Upper lobe of left lung (tissue), 6 donors: ENCODE measurements at regions not wholly inside any gene's neighbourhood (a gene's known extent, or its start where the extent isn't known, plus 50 kb on each side); places are given as distances from the start of the nearest gene placed in this dataset.

ENCODE experiments used
- ATAC-seq, 2 donors: fragments of 200-7000 bp; cut with Tn5 transposase; one replicate each; pipeline ENCODE4 v1.9.1; 2022; ENCODE audit warnings: mild to moderate bottlenecking in 2 of 2, moderate library complexity in 2 of 2; ENCODE audit not compliant: low FRiP score in 2 of 2
- DNase-seq, 2 donors: peaks; one replicate each; pipeline ENCODE4 v3.0.0-alpha.2; 2019 to 2020
- H3K27ac ChIP-seq, 4 donors: fragments of 200-600 bp; sonication (generic); one replicate each; pipeline ENCODE4 v1.5.1; 2016 to 2019
- H3K27me3 ChIP-seq, 4 donors: fragments of 200-600 bp; sonication (generic); one replicate each; pipeline ENCODE4 v1.5.1; 2017 to 2019
- H3K36me3 ChIP-seq, 4 donors: fragments of 200-600 bp; sonication (generic); one replicate each; pipeline ENCODE4 v1.5.1; 2016 to 2019
- H3K4me1 ChIP-seq, 4 donors: fragments of 200-600 bp; sonication (generic); one replicate each; pipeline ENCODE4 v1.5.1; 2018 to 2019
- H3K4me3 ChIP-seq, 4 donors: fragments of 200-600 bp; sonication (generic); one replicate each; pipeline ENCODE4 v1.5.1; 2017 to 2019; ENCODE audit warnings: mild to moderate bottlenecking in 2 of 4, moderate library complexity in 1 of 4
- H3K9me3 ChIP-seq, 4 donors: fragments of 200-600 bp; sonication (generic); one replicate each; pipeline ENCODE4 v1.5.1; 2018 to 2019
- CTCF ChIP-seq, 6 experiments: fragments of 450-650 bp in 4 of 6; fragments of 200-600 bp in 2 of 6; sonication (generic) in 2 of 6; IDR thresholded peaks; one replicate each; pipeline ENCODE4 v1.5.1; 2016 to 2019; ENCODE audit warnings: antibody characterized with exemption in 6 of 6
- EP300 ChIP-seq, 4 donors: sonication (generic); formaldehyde crosslinking; IDR thresholded peaks; one replicate each; pipeline ENCODE4 v1.5.1; 2017; ENCODE audit warnings: antibody characterized with exemption in 4 of 4, control low read depth in 2 of 4
- POLR2A ChIP-seq, 4 donors: fragments of 450-650 bp; IDR thresholded peaks; one replicate each; pipeline ENCODE4 v1.5.1; 2016 to 2017; ENCODE audit warnings: antibody characterized with exemption in 4 of 4, mild to moderate bottlenecking in 2 of 4
- POLR2AphosphoS5 ChIP-seq, 2 donors: sonication (generic); formaldehyde crosslinking; IDR thresholded peaks; one replicate each; pipeline ENCODE4 v1.5.1; 2017; ENCODE audit warnings: antibody characterized with exemption in 2 of 2
- WGBS, 2 donors: methylation state at CpG; one replicate each; pipeline ENCODE4 v1.1.5; 2017 to 2018; 5-methylcytosine and 5-hydroxymethylcytosine counted together
- donor health status: DM: no; HTN: no; CAD: no; lungs with moderate emphysema.
- donor health status: DM: no; HTN: yes; CAD: no; lungs with severe emphysema.

DNA sequence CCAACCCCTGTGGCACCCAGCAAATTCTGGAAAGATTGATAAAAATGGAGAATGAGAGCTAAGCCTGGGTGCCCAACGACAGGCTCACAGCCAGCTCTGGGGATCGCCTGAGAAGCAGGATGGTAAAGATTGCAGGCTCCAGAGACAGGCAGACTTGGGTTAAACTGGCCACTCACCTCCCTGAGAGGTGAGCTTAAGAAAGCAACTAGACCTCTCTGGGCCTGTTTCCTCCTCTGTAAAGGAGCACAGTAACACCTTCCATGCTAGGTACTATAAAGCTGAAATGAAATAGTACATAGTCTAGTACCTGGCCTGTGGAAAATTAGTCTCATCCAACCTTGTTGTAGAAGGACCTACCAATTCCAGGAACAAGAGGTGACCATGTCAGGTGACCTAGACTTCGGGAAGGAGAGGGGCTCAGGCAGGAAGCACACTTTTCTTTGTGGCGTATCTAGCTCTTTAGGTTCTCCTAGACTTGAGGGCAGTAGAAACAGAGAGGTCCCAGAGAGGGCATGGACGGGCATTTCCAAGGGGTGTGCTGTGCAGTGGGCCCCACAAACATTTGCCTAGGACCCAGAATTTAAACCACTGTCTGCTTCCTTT is 142.8 kb upstream of the MYLIP start:
- Histone ChIP-seq H3K36me3 (no peaks in the 10 kb centered on the region), H3K9me3 (no peaks in the 10 kb centered on the region), H3K4me3 (no peak overlapping the region), H3K27me3 (no peaks in the 10 kb centered on the region), H3K27ac (no peak overlapping the region), H3K4me1 (peaks cover 0 to 5% (median 2%) of the 10 kb centered on the region in 4 donors)
- DNase-seq, result no peak
- ATAC-seq, result no peak
- 80 to 81% methylated on average over 5 of the region's 5 CpGs for WGBS, 2 donors
- TF ChIP-seq EP300 (IDR thresholded peaks at IDR 0.05) (no peak), POLR2A (IDR thresholded peaks at IDR 0.05) (no peak), CTCF (IDR thresholded peaks at IDR 0.05) (no peak), POLR2AphosphoS5 (IDR thresholded peaks at IDR 0.05) (no peak)

- Histone ChIP-seq H3K27ac (no peak overlapping the region), H3K9me3 (no peaks in the 10 kb centered on the region), H3K4me3 (no peak overlapping the region), H3K4me1 (peaks cover 0 to 5% (median 2%) of the 10 kb centered on the region in 4 donors), H3K27me3 (no peaks in the 10 kb centered on the region), H3K36me3 (no peaks in the 10 kb centered on the region)
- ATAC-seq (no peak), DNase-seq (no peak)
- TF ChIP-seq POLR2AphosphoS5 (IDR thresholded peaks at IDR 0.05) (no peak), EP300 (IDR thresholded peaks at IDR 0.05) (no peak), CTCF (IDR thresholded peaks at IDR 0.05) (no peak), POLR2A (IDR thresholded peaks at IDR 0.05) (no peak)
- WGBS, 2 donors, result 50 to 52% methylated on average over 3 of the region's 3 CpGs
Observed at GRCh38 chr6:15985379-15985959, 143.4 kb upstream of the MYLIP start.

DNA sequence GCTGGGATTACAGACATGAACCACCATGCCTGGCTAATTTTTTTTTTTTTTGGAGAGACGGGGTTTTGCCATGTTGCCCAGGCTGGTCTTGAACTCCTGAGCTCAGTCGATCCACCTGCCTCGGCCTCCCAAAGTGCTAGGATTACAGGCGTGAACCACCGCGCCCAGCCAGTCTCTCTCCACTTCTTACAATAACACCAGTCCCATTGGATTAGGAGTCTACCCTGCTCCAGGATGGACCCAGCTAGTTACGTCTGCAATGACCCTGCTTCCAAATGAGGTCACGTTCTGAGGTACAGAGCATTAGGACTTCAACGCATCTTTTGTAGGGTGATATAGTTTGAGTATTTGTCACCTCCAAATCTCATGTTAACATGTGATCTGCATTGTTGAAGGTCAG is 146.9 kb upstream of the MYLIP start:
- Histone ChIP-seq H3K27me3 (no peaks in the 10 kb centered on the region), H3K36me3 (no peaks in the 10 kb centered on the region), H3K4me1 (peaks cover 0 to 5% (median 2%) of the 10 kb centered on the region in 4 donors), H3K4me3 (no peak overlapping the region), H3K9me3 (no peaks in the 10 kb centered on the region), H3K27ac (no peak overlapping the region)
- no peak for ATAC-seq
- DNase-seq, result no peak
- 97 to 98% methylated on average over 9 of the region's 9 CpGs for WGBS, 2 donors
- no peak for TF ChIP-seq POLR2A (IDR thresholded peaks at IDR 0.05)
- TF ChIP-seq POLR2AphosphoS5 (IDR thresholded peaks at IDR 0.05), result no peak
- TF ChIP-seq CTCF (IDR thresholded peaks at IDR 0.05), result no peak
- no peak for TF ChIP-seq EP300 (IDR thresholded peaks at IDR 0.05)

GRCh38 chr6:15980801-15981200 is 148.1 kb upstream of the MYLIP start:
- WGBS, 2 donors, result 89 to 93% methylated on average over 4 of the region's 4 CpGs
- no peak overlapping the region for H3K4me3 ChIP-seq
- TF ChIP-seq POLR2A (IDR thresholded peaks at IDR 0.05) (no peak), POLR2AphosphoS5 (IDR thresholded peaks at IDR 0.05) (no peak), CTCF (IDR thresholded peaks at IDR 0.05) (no peak), EP300 (IDR thresholded peaks at IDR 0.05) (no peak)
- H3K9me3 ChIP-seq, result no peaks in the 10 kb centered on the region
- H3K36me3 ChIP-seq, result no peaks in the 10 kb centered on the region
- ATAC-seq (no peak), DNase-seq (no peak)
- no peak overlapping the region for H3K27ac ChIP-seq
- H3K4me1 ChIP-seq, result peaks cover 0 to 5% (median 2%) of the 10 kb centered on the region in 4 donors
- no peaks in the 10 kb centered on the region for H3K27me3 ChIP-seq

DNA sequence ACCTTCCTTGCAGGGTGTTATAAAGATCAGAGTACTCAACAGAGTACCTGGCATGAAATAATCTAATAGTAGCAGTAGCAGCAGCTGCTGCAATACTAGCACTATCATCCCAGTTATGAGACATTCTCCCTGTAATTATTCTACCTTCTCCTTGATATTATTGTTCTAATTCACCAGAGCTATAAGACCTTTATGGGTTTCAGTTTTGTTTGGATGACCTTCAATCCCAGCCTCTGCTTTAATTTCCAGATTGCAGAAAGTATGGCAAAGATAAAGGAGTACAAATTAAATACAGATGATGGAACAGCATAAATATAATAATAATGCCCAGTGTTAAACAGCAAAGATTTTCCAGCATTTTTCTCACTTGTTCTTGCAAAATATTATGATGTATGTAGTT is 150.5 kb upstream of the MYLIP start:
- no peak overlapping the region for H3K4me3 ChIP-seq
- no peaks in the 10 kb centered on the region for H3K27me3 ChIP-seq
- H3K27ac ChIP-seq, result no peak overlapping the region
- H3K36me3 ChIP-seq, result no peaks in the 10 kb centered on the region
- no peaks in the 10 kb centered on the region for H3K4me1 ChIP-seq
- no peak for TF ChIP-seq POLR2AphosphoS5 (IDR thresholded peaks at IDR 0.05)
- TF ChIP-seq EP300 (IDR thresholded peaks at IDR 0.05), result no peak
- no peak for TF ChIP-seq CTCF (IDR thresholded peaks at IDR 0.05)
- no peak for TF ChIP-seq POLR2A (IDR thresholded peaks at IDR 0.05)
- H3K9me3 ChIP-seq, result peaks cover 0 to 5% (median 2%) of the 10 kb centered on the region in 4 donors
- DNase-seq, result no peak
- ATAC-seq, result no peak
